Natural killer cell treated with Interleukin-12 subunit alpha and Interleukin-12 subunit beta and Interleukin-15 and Interleukin-18, amount 100 ng/mL, for 72 hours (primary cell): ENCODE measurements at regions not wholly inside any gene's neighbourhood (a gene's known extent, or its start where the extent isn't known, plus 50 kb on each side); places are given as distances from the start of the nearest gene placed in this dataset.

Experiments used
- ATAC-seq, 2 donors: fragments of 150-1000 bp; cut with Tn5 transposase in 1 of 2; sonication (Bioruptor Pico), chemical (Tn5 transposase) in 1 of 2; 2 replicates each; pipeline ENCODE4 v1.10.0; 2021
- DNase-seq: peaks from one replicate; pipeline ENCODE4 v3.0.0; 2022; ENCODE audit warnings: low spot score
- H3K27ac Mint-ChIP-seq, 2 donors: 1 replicate in 1 of 2; 2 replicates in 1 of 2; pipeline ENCODE4 v1.8.0; 2022; ENCODE audit warnings: mixed read lengths in 2 of 2, mild to moderate bottlenecking in 1 of 2, moderate library complexity in 1 of 2
- H3K27me3 Mint-ChIP-seq, 2 donors: 1 replicate in 1 of 2; 2 replicates in 1 of 2; pipeline ENCODE4 v1.8.0; 2022; ENCODE audit warnings: mixed read lengths in 2 of 2
- H3K36me3 Mint-ChIP-seq: one replicate; pipeline ENCODE4 v1.8.0; 2022; ENCODE audit warnings: mixed read lengths
- H3K4me1 Mint-ChIP-seq, 2 donors: 1 replicate in 1 of 2; 2 replicates in 1 of 2; pipeline ENCODE4 v1.8.0; 2022; ENCODE audit warnings: low read depth in 2 of 2, mixed read lengths in 2 of 2, mild to moderate bottlenecking in 1 of 2
- H3K4me3 Mint-ChIP-seq: one replicate; pipeline ENCODE4 v1.8.0; 2022; ENCODE audit warnings: mixed read lengths
- H3K9me3 Mint-ChIP-seq: 2 replicates; pipeline ENCODE4 v1.8.0; 2022; ENCODE audit warnings: mixed read lengths

DNA sequence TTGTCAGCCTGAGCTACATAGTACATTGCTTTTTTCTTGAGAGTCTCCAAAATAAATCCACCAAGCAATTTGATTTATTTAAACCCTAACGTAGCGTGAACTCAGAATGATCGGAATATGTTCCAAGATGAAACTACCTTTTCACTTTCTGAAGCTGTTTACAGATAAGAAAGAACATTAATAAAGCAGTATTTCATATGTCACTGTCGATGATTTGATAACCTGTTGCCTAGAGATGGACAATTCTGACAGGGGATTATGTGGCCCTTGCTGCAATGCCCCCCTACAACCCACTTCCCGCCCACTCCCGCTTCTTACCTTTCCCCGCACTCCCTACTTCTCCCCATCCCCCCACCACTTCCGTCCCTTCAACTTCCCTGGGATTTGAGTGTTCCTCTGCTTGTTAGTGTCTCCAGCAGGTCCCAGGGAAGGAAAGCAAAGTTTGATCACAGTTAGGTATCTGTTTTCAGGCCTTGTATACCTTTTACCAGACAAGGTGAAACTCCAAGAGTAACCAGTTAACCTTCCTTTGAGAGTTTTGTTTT is 229.2 kb upstream of the HMGA2 start:
- Mint-ChIP-seq H3K27ac (no peak overlapping the region), H3K4me3 (no peak overlapping the region), H3K36me3 (no peaks in the 10 kb centered on the region), H3K4me1 (no peaks in the 10 kb centered on the region), H3K27me3 (peaks cover 26 to 45% of the 10 kb centered on the region in 2 donors), H3K9me3 (no peaks in the 10 kb centered on the region)
- DNase-seq (no peak), ATAC-seq (no peak)

DNA sequence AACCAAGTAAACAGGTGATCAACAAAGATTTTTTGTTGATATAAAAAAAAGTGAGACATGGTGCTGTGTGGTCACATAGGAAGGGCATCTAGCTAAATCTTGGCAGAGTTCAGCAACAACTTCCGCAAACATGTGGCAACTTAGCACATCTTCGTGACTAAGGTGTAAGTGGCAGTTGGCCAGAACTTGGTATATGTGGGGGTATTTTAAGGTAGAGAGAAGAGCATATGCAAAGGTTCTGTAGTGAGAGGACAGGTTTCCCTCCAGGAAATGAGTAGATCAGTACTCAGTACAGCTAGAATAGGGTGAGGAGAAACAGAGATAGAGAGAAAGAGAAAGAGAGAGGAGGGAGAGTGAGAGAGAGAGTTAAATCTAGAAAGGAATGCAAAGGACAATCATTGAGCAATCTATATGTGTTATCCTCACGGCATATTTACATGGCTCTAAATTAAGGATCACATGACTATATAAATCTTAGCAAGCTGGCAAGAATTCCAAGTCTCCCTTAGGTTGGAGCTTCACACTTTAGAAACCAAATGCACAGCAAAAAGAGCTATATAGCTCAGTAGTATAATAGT is 227.7 kb upstream of the HMGA2 start:
- Mint-ChIP-seq H3K9me3 (no peaks in the 10 kb centered on the region), H3K4me1 (no peaks in the 10 kb centered on the region), H3K4me3 (no peak overlapping the region), H3K27ac (no peak overlapping the region), H3K27me3 (peaks cover 31 to 60% of the 10 kb centered on the region in 2 donors), H3K36me3 (no peaks in the 10 kb centered on the region)
- DNase-seq (no peak), ATAC-seq (no peak)

DNA sequence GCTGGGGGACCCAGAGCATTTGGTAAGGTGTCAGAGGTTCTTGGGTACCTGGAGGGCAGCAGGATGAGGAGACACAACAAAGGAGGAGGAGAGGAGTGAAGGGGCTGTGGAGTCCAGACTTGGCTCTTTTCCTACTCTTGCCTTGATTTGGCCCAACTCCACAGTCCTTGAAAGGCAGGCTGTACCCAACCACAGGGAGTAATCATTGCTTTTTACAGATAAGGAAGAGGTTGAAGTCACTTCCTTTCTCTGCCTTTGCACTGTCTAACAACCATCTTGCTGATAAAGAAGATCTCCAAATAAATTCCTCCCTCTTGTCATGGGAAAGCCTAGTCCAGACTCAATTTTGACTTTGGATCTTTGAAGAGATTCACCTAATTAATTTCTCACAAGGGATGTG is 226.8 kb upstream of the HMGA2 start:
- Mint-ChIP-seq H3K36me3 (no peaks in the 10 kb centered on the region), H3K9me3 (no peaks in the 10 kb centered on the region), H3K27ac (no peak overlapping the region), H3K4me3 (no peak overlapping the region), H3K27me3 (peaks cover 31 to 66% of the 10 kb centered on the region in 2 donors), H3K4me1 (no peaks in the 10 kb centered on the region)
- ATAC-seq (no peak), DNase-seq (no peak)

DNA sequence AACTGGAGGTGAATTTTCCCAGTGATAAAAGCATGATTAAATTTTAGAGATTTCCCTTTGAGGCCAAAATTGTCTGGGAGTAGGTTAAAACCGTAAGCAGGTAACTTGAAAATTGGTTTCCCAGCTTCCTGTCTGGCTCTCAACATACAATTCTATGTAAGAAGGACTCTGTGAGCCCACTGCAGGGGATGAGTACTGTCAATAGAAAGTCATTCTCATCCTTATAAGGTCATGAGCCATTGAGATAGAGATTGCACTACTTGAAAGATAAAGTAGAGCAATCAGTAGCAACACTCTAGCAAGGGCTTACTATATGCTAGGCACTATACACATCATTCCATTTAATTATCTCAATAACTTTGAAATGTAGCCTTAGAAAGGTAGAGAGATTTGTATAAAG is 225.6 kb upstream of the HMGA2 start:
- no peaks in the 10 kb centered on the region for H3K36me3 Mint-ChIP-seq
- no peaks in the 10 kb centered on the region for H3K9me3 Mint-ChIP-seq
- H3K4me1 Mint-ChIP-seq = no peaks in the 10 kb centered on the region
- H3K27ac Mint-ChIP-seq = no peak overlapping the region
- H3K4me3 Mint-ChIP-seq = no peak overlapping the region
- DNase-seq (no peak), ATAC-seq (no peak)
- H3K27me3 Mint-ChIP-seq = peaks cover 31 to 61% of the 10 kb centered on the region in 2 donors

DNA sequence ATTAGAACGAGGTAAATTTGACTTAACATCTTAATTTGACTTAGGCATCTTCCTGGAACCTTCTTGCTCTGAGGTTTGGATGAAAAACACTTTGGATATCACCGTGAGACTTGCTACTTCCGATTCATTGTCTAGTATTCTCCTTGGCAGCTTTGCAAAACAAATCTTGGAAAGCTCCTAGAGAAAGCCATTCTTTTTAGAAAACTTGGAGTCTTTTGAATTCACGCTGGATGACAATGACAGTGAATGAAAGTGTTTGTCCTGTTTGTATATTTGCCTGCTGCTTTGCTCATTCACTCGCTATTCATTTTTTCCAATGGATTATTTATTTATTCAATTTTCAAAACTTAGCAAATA is 222.1 kb upstream of the HMGA2 start:
- Mint-ChIP-seq H3K4me1 (no peaks in the 10 kb centered on the region), H3K27me3 (peaks cover 29 to 55% of the 10 kb centered on the region in 2 donors), H3K36me3 (no peaks in the 10 kb centered on the region), H3K9me3 (no peaks in the 10 kb centered on the region), H3K4me3 (no peak overlapping the region), H3K27ac (no peak overlapping the region)
- DNase-seq (no peak), ATAC-seq (no peak)

DNA sequence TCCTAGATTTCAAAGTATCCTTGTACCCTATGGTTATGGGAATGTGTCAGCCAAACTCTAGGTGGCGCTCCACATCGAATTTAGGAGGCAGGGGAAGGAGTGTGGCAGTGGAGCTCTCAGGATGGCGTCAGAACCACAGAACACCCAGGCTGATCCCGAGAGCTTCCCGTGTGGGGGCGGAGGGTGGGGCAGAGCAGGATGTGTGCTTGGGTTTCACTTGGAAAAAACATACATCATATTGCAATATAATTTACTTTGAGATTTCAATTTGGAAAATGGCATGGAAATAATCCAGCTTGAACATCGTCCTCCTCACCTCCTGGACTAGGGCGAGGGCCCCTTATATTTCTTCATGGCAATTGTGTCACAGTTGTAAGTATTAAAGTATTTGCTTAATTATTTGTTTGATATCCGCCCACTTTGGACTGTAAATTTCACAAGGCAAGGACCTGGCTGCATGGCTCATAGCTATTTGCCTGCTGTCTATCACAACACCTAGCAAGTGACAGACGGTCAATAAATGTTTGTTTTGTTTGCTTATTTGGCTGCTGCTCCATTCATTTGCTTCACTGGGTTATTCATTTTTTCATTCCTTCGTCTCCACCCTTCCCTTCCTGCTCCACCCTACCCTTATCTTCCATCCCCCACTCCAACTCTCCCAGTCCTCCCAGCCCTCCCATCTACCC is 221.5 kb upstream of the HMGA2 start:
- H3K9me3 Mint-ChIP-seq = no peaks in the 10 kb centered on the region
- DNase-seq (peak; percentile 63), ATAC-seq (peak; percentile 67 to 80)
- H3K4me3 Mint-ChIP-seq = no peak overlapping the region
- no peak overlapping the region for H3K27ac Mint-ChIP-seq
- no peaks in the 10 kb centered on the region for H3K4me1 Mint-ChIP-seq
- no peaks in the 10 kb centered on the region for H3K36me3 Mint-ChIP-seq
- H3K27me3 Mint-ChIP-seq = peaks cover 29 to 52% of the 10 kb centered on the region in 2 donors

DNA sequence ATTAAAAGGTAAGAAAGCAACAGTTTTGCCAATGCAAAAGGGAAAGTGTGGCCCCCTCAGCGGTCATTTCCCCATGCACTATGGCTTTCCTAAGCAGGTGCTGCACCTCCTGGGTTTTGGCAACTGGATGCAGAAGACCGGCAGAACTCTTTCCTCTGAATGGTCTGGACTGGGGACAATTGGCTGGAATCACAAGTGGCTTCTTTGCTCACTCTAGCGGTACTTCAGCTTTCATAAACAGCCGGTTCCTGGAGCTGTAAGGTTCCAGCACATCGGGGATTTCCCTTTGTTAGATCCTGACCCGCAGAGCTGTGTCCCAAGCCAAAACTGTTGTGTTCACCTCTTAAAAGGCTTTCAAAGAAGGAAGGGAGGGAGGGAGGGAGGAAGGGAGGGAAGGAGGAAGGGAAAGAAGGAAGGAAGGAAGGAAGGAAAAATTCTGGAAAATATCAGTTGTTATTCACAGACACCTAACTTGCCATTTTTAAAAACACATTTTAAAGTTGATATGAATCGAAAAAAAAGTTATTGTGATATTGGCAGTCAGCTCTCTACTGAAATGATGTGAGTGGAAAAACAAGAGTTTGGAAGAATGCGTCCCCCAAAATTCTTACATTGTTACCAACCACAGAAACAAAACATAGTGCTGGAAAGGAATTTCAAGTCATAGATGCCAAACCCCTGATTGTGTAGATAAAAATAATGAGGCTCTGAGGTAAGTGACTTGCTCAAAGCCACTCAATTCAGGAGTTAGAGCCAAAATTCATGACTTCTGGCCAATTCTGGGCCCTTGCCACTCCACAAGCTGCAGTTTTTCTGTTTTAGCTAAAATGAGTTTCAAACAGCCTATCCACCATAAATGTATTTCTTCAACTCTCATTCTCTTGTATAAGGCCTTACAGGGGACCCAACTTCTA is 220.6 kb upstream of the HMGA2 start:
- no peak for ATAC-seq
- no peaks in the 10 kb centered on the region for H3K36me3 Mint-ChIP-seq

DNA sequence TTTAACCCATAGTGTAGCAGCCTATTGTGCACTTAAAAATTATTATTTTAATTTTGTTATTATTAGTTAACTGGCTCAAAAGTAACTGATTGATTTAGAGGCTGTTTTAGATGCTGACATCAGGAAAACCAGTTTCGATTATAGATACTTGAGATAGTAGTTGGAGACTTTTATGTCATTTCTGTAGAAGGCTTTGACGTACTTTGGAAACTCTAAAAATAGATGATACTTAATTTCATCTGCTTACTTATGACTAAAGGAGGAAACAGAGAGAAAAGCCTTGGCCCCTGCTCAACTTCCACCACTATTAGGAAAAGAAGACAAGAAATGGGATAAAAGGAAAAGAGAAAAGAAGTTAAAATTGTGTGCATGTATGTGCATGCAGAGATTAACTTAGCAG is 219.3 kb upstream of the HMGA2 start:
- H3K27ac Mint-ChIP-seq = no peak overlapping the region
- DNase-seq (no peak), ATAC-seq (no peak)
- H3K4me3 Mint-ChIP-seq = no peak overlapping the region
- H3K27me3 Mint-ChIP-seq = peaks cover 22 to 39% of the 10 kb centered on the region in 2 donors
- H3K36me3 Mint-ChIP-seq = no peaks in the 10 kb centered on the region
- no peaks in the 10 kb centered on the region for H3K9me3 Mint-ChIP-seq
- H3K4me1 Mint-ChIP-seq = no peaks in the 10 kb centered on the region

More for the DNA sequence above, 220.6 kb upstream of the HMGA2 start:
- no peak for DNase-seq
- H3K27ac Mint-ChIP-seq = no peak overlapping the region
- H3K4me3 Mint-ChIP-seq = no peak overlapping the region
- peaks cover 26 to 44% of the 10 kb centered on the region in 2 donors for H3K27me3 Mint-ChIP-seq
- H3K4me1 Mint-ChIP-seq = no peaks in the 10 kb centered on the region
- no peaks in the 10 kb centered on the region for H3K9me3 Mint-ChIP-seq

DNA sequence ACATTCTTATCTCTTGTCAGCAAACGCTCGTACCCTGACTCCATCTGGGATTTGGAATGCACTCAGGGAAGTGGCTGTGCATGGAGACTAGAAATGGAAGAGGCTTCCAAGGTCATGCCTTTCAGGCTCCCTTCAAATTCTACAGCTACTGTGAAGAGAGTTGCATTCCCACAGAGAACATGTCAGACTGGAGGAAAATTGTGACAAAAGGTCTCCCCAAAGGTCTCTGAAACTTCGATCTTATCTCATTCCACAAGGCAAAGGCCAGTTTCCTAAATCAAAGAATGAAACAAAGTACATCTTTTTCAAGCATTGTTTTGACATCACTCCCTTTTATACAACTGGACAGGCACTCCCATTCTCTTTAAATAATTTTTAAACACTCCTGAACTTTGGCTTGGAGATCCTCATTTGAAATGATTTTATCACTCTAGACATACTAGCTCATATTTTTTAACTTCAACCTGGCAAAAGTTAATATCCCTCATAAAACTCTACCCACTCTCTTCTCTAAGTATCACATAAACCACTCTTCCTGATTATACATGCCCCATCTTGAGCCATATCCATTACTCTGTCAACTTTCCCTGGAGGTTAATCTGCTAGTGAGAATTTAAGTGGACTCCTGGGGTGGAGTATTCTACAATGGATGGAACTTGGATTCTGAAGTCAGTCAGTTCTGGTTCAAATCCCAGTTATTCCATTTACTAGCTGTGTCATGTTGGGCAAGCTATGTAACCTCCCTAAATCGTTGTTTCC is 218.1 kb upstream of the HMGA2 start:
- peaks cover 18 to 27% of the 10 kb centered on the region in 2 donors for H3K27me3 Mint-ChIP-seq
- H3K27ac Mint-ChIP-seq = no peak overlapping the region
- DNase-seq (no peak), ATAC-seq (no peak)
- H3K36me3 Mint-ChIP-seq = no peaks in the 10 kb centered on the region
- no peak overlapping the region for H3K4me3 Mint-ChIP-seq
- no peaks in the 10 kb centered on the region for H3K4me1 Mint-ChIP-seq
- no peaks in the 10 kb centered on the region for H3K9me3 Mint-ChIP-seq

DNA sequence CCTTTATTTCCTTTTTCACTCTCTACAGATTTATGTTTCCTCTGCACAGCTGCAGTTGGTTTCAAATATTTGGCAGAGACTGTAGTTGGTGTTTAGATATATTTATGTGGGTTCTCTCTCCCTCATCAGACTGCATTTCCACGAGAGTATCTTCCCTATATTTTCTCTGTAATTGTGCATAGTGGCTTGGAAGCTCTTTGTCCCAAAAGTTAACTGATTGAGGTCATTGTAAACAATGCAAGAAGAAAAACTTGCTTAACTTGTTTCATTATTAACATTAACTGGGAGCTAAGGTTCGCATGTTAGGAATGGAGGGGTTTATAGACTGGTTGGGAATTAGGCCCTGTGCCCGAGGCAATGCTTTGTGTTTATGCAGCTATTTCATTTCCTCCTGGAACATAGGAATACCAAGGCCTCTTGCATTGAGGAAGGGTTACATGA is 216.9 kb upstream of the HMGA2 start:
- Mint-ChIP-seq H3K4me1 (no peaks in the 10 kb centered on the region), H3K36me3 (no peaks in the 10 kb centered on the region), H3K27ac (no peak overlapping the region), H3K4me3 (no peak overlapping the region), H3K27me3 (peaks cover 15 to 22% of the 10 kb centered on the region in 2 donors), H3K9me3 (no peaks in the 10 kb centered on the region)
- DNase-seq (no peak), ATAC-seq (no peak)

DNA sequence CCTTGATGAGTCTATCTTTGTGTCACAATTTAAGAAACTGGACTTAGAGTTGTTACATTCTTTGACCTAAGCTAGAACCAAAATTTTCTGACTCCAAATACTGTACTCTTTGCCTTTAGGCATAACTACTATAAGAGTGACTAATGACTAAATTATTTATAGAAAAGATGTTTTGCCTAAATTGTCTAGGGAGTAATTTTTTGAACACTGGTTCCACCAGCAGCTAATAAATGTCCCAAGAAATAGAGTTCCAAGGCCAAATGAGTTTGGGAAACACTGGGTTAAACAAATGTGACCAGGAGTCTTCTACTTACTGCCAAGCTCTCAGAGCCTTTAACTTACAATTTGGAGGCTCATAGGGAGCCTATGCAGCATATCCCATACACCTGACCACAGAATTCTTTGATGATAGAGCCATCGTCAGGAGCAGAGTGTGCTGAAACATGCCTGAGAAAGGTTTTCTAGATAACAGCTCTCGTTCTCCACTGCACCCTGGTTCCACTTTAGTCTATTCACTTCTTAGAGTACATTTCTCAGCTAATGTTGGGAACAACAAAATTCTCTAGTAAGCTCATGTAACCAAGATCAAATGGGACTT is 215.9 kb upstream of the HMGA2 start:
- Mint-ChIP-seq H3K27ac (no peak overlapping the region), H3K36me3 (no peaks in the 10 kb centered on the region), H3K4me1 (no peaks in the 10 kb centered on the region), H3K4me3 (no peak overlapping the region), H3K27me3 (peaks cover 17 to 22% of the 10 kb centered on the region in 2 donors), H3K9me3 (no peaks in the 10 kb centered on the region)
- ATAC-seq = no peak
- no peak for DNase-seq

DNA sequence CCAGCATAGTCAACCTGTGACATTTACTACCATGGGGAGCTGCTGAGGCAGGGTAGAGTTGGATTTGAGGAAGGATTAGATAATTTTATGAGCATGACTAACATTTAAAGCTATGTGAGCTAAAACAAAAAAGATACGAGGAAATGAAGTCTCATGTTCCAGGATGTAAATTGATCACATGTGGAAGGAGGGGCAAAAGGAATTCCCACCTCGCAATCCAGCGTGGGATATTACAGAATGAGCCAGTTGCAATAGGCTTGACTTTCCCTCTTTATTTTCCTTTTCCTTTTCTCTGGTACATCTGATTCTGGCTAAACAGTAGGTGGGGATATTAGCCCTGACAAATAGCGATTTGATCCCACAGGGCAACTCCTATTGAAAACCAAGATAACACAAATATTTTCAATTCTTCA is 214.9 kb upstream of the HMGA2 start:
- ATAC-seq (no peak), DNase-seq (no peak)
- Mint-ChIP-seq H3K36me3 (no peaks in the 10 kb centered on the region), H3K9me3 (no peaks in the 10 kb centered on the region), H3K27ac (no peak overlapping the region), H3K27me3 (peaks cover 20 to 27% of the 10 kb centered on the region in 2 donors), H3K4me3 (no peak overlapping the region), H3K4me1 (no peaks in the 10 kb centered on the region)

DNA sequence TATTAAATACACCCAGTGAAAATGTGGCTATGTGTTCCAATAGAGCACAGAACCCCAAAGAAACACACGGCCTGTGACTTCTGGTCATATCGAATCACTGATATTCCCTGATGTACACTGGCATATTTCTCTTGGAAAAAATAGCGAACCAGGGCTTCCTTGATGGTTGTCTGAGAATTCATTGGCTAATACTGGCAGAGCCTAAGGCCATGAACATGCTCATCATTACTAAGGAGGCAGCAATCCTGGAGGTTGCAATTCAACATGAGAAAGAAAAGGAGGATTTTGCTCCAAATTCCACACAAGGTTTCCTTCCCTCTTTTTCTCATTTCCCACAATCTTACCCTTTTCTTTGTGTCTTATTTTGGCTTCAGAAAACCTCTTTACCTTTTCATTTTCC is 212.9 kb upstream of the HMGA2 start:
- Mint-ChIP-seq H3K36me3 (no peaks in the 10 kb centered on the region), H3K9me3 (no peaks in the 10 kb centered on the region), H3K4me3 (no peak overlapping the region), H3K27ac (no peak overlapping the region), H3K27me3 (peaks cover 21 to 31% of the 10 kb centered on the region in 2 donors), H3K4me1 (no peaks in the 10 kb centered on the region)
- ATAC-seq = no peak
- DNase-seq = no peak
